Epithelial cell of esophagus (primary cell): ENCODE measurements at regions not wholly inside any gene's neighbourhood (a gene's known extent, or its start where the extent isn't known, plus 50 kb on each side); places are given as distances from the start of the nearest gene placed in this dataset.
A peak's percentile ranks its signal among the peaks of the same experiment; 100 is the strongest.

Source experiments
- DNase-seq: peaks from one replicate; pipeline ENCODE4 v3.0.0; 2010; ENCODE audit warnings: low read depth
- H3K4me3 ChIP-seq: 2 replicates; pipeline ENCODE4 v1.5.1; 2011; ENCODE audit warnings: mild to moderate bottlenecking, low read length, control low read depth
- TF ChIP-seq, protein P1 (sequence below): IDR thresholded peaks from 2 replicates; pipeline ENCODE4 v1.5.1; 2011; ENCODE audit warnings: low read depth, mild to moderate bottlenecking, low read length, control low read depth, inconsistent platforms; ENCODE audit not compliant: insufficient read depth; ENCODE audit errors: missing control alignments

DNA sequence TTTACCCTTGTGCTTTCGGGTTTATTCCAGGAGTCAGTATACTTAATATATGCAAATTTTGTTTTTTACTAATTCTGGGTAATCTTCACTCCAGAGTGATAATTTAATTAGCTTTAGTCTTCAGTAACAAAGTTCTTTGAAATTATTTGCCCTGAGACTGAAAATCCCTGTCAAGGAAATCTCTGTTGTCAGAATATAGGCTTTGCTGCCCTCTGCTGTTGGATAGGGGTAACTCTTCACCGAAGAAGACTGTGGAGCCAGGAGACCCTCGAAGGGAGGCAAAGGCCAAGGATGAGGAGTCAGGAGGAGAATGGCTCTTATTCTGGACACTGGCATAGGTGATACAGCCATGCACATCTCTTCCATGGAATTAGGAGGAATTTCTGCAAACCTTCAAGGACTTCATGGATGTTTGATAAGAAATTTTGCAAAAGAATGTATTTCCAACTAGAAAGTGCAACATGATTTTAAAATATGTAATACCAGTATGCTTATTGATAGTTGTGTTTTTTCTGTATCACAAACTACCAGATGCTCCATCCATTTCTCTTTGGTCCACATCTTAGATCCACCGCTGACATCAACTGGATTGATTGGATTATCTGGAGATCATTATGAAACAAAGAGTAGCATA lies 182.3 kb downstream of the RDH14 start:
- H3K4me3 ChIP-seq, result no peak overlapping the region
- DNase-seq, result peak; percentile 47
- TF ChIP-seq, protein P1, sequence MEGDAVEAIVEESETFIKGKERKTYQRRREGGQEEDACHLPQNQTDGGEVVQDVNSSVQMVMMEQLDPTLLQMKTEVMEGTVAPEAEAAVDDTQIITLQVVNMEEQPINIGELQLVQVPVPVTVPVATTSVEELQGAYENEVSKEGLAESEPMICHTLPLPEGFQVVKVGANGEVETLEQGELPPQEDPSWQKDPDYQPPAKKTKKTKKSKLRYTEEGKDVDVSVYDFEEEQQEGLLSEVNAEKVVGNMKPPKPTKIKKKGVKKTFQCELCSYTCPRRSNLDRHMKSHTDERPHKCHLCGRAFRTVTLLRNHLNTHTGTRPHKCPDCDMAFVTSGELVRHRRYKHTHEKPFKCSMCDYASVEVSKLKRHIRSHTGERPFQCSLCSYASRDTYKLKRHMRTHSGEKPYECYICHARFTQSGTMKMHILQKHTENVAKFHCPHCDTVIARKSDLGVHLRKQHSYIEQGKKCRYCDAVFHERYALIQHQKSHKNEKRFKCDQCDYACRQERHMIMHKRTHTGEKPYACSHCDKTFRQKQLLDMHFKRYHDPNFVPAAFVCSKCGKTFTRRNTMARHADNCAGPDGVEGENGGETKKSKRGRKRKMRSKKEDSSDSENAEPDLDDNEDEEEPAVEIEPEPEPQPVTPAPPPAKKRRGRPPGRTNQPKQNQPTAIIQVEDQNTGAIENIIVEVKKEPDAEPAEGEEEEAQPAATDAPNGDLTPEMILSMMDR, result peak; percentile 90

DNA sequence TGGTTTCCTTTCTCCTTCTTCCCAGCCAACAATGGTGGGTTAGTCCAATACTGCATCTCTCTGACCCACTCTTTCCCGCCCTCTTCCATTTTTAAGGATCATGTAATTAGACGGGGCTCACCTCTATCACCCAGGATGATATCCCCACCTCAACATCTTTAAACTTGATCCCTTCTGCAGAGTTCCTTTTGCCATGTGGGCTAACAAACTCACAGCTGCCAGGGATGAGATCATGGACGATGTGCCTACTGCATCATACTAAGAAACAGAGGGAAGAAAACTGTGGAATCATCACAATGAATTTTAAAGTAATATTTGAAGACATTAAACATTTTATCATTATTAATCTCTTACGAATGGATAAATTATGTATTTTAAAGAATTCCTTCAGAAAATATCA lies 183.5 kb downstream of the RDH14 start:
- DNase-seq, result no peak
- TF ChIP-seq, protein P1, result no peak

DNA sequence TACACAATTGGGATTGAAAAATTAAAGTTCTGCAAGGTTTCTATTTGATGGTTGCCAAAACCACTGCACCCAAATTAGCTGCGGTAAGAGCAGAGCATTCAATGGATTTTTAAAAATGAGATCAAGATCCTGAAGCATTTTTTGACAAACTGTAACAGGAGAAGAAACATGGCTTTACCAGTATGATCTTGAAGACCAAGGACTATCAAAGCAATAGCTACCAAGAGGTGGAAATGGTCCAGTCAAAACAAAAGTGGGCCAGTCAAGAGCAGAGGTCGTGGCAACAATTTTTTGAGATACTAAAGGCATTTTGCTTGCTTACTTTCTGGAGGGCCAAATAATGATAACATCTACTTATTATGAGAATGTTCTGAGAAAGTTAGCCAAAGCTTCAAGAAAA lies 186.8 kb downstream of the RDH14 start:
- TF ChIP-seq, protein P1, result no peak
- DNase-seq, result no peak

More for the DNA sequence above, 183.5 kb downstream of the RDH14 start:
- H3K4me3 ChIP-seq, result no peak overlapping the region

DNA sequence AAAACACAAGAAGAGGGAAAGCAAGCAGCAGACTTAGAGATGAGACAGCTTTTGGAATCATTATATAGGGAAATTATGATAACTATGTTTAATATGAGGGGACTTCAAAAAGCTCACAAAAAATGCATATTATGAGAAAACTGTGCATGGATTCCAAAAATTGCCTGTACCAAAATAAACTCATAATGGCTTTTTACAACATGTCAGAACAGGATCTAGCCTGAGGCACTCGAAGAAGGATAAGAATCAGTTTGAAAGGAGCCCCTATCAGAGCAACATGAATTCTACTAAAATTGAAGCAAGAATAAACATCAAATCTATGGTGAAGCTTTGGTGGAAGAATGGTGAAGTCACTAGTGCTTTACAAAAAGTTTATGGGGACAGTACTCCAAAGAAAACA lies 187.4 kb downstream of the RDH14 start:
- TF ChIP-seq, protein P1, result no peak
- peak; percentile 15 for DNase-seq
- no peak overlapping the region for H3K4me3 ChIP-seq

More for the DNA sequence above, 186.8 kb downstream of the RDH14 start:
- H3K4me3 ChIP-seq, result no peak overlapping the region

DNA sequence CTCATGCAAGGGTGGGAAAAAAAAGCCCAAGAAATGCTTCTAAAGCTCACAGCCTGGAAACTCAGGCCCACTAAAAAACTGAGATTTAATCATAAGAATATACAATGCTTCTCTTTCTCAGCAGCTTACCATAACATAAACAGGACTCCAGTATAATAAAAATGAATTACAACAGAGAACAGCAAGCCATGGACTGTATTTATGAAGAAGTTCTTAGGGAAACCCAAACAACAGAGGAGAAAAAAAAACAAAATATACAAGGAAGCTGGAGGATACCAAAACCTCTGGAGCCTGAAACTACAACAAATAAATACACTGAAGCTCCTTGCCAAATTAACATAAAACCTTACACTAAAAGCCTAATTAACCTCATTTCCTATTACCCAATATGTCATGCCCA lies 187.8 kb downstream of the RDH14 start:
- TF ChIP-seq, protein P1, result no peak

DNA sequence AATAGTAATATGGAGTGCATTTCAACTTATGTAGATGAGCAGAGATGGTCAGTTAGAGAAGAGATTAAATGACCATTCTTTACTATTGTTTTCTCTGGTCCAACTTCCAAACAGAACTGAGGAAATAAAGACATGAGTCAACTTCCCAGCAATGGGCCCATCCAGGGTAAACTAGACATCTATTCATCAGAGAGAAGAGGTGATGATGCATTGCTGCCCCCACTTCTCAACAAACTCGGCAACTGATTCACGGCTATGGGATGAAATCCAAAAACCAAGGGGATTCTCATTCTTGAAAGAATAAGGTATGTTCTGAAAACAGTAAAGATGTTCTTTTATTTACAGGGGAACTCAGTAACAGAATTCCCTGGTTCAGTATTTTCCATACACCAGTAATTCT lies 190.7 kb downstream of the RDH14 start:
- peak; percentile 45 for DNase-seq
- H3K4me3 ChIP-seq, result no peak overlapping the region
- TF ChIP-seq, protein P1, result no peak

More for the DNA sequence above, 187.8 kb downstream of the RDH14 start:
- no peak for DNase-seq
- H3K4me3 ChIP-seq, result no peak overlapping the region

DNA sequence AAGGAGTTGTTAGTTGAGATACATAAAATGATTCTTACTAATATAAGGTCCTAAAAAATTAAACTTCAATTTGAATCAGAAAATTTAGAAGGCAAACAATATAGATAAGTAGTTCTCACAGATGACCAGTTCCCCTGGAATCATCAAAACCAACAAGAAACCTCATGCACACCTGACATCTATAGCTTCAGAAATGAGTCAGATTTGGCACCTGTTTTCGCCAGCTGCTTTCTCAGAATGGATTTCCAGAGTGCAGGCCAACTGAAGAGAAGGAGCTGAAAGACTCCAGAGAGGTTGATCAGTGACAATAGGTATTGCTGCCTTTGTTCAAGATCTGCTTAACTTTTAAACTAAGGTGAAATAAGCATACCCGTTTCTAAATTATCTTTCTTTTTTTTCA lies 192.4 kb downstream of the RDH14 start:
- peak; percentile 40 for DNase-seq
- H3K4me3 ChIP-seq, result no peak overlapping the region
- TF ChIP-seq, protein P1, result no peak
